CD14-positive monocyte (primary cell): ENCODE measurements at regions not wholly inside any gene's neighbourhood (a gene's known extent, or its start where the extent isn't known, plus 50 kb on each side); places are given as distances from the start of the nearest gene placed in this dataset.
"Not testable (repeated sequence)": the region's sequence is repeated elsewhere in the genome, so short reads cannot be mapped to it uniquely, and the experiment has no call there.

Experiments used
- DNase-seq, 3 donors: peaks; one replicate each; pipeline ENCODE4 v3.0.0-alpha.2; 2011 to 2022
- H2AFZ ChIP-seq: 2 replicates; pipeline ENCODE4 v1.6.0; 2012; ENCODE audit warnings: mild to moderate bottlenecking, low read depth, low read length, inconsistent platforms; ENCODE audit not compliant: insufficient read depth, poor library complexity, severe bottlenecking
- H3K27ac ChIP-seq, 2 donors: 1 replicate in 1 of 2; 2 replicates in 1 of 2; pipeline ENCODE4 v1.5.1; 2012 to 2013; ENCODE audit warnings: low read length in 2 of 2, control low read depth in 1 of 2, inconsistent platforms in 1 of 2, low read depth in 1 of 2, mild to moderate bottlenecking in 1 of 2
- H3K27me3 ChIP-seq, 2 donors: one replicate each; pipeline versions ENCODE4 v1.6.0 to v1.6.1; 2011 to 2013; ENCODE audit warnings: low read length in 2 of 2; ENCODE audit not compliant: control insufficient read depth in 2 of 2, insufficient read depth in 2 of 2
- H3K36me3 ChIP-seq, 2 donors: replicated peaks in 1 of 2; 1 replicate in 1 of 2; 2 replicates in 1 of 2; pipeline versions ENCODE4 v1.5.1 to v1.6.1; 2012 to 2013; ENCODE audit warnings: low read length in 2 of 2, control low read depth in 1 of 2, inconsistent platforms in 1 of 2, mild to moderate bottlenecking in 1 of 2; ENCODE audit not compliant: insufficient read depth in 2 of 2, control insufficient read depth in 1 of 2
- H3K4me1 ChIP-seq, 2 donors: 1 replicate in 1 of 2; 2 replicates in 1 of 2; pipeline versions ENCODE4 v1.5.1 to v1.6.1; 2012 to 2013; ENCODE audit warnings: low read length in 2 of 2, control low read depth in 1 of 2, inconsistent platforms in 1 of 2, mild to moderate bottlenecking in 1 of 2, moderate library complexity in 1 of 2; ENCODE audit not compliant: insufficient read depth in 2 of 2, control insufficient read depth in 1 of 2
- H3K4me2 ChIP-seq: replicated peaks from 2 replicates; pipeline ENCODE3; 2012; ENCODE audit warnings: low read length, moderate library complexity, mild to moderate bottlenecking; ENCODE audit not compliant: poor library complexity, severe bottlenecking; ENCODE audit errors: extremely low read depth
- H3K4me3 ChIP-seq, 3 experiments: fragments of 200-600 bp in 1 of 3; sonication (generic) in 1 of 3; replicated peaks in 1 of 3; 1 replicate in 2 of 3; 2 replicates in 1 of 3; pipeline ENCODE4 v1.5.1; 2011 to 2013; ENCODE audit warnings: low read length in 3 of 3, mild to moderate bottlenecking in 3 of 3, control low read depth in 2 of 3, low read depth in 2 of 3, inconsistent platforms in 1 of 3, moderate library complexity in 1 of 3
- H3K79me2 ChIP-seq: 2 replicates; pipeline ENCODE4 v1.6.0; 2012; ENCODE audit warnings: mild to moderate bottlenecking, control low read depth, inconsistent platforms, low read length, moderate library complexity; ENCODE audit not compliant: insufficient read depth
- H3K9ac ChIP-seq: 2 replicates; pipeline ENCODE4 v1.6.0; 2017; ENCODE audit warnings: low read length, mild to moderate bottlenecking; ENCODE audit not compliant: insufficient read depth, poor library complexity, severe bottlenecking
- H3K9me3 ChIP-seq, 2 donors: replicated peaks in 1 of 2; 1 replicate in 1 of 2; 2 replicates in 1 of 2; pipeline versions ENCODE4 v1.5.1 to v1.6.1; 2012 to 2013; ENCODE audit warnings: low read length in 2 of 2, control low read depth in 1 of 2; ENCODE audit not compliant: control insufficient read depth in 1 of 2, insufficient read depth in 1 of 2
- H4K20me1 ChIP-seq: 2 replicates; pipeline ENCODE4 v1.6.0; 2012; ENCODE audit warnings: mild to moderate bottlenecking, low read length, control low read depth, moderate library complexity; ENCODE audit not compliant: insufficient read depth
- H3K27ac Mint-ChIP-seq, 7 donors: one replicate each; pipeline ENCODE4 v1.8.0; 2020; ENCODE audit warnings: mild to moderate bottlenecking in 7 of 7, mixed read lengths in 7 of 7, moderate library complexity in 6 of 7, inconsistent platforms in 2 of 7
- H3K27me3 Mint-ChIP-seq, 3 donors: one replicate each; pipeline ENCODE4 v1.8.0; 2021 to 2022; ENCODE audit warnings: low read depth in 3 of 3, mild to moderate bottlenecking in 3 of 3, mixed read lengths in 3 of 3, moderate library complexity in 3 of 3, inconsistent platforms in 1 of 3
- H3K36me3 Mint-ChIP-seq, 2 donors: one replicate each; pipeline ENCODE4 v1.8.0; 2020; ENCODE audit warnings: mixed read lengths in 2 of 2, inconsistent platforms in 1 of 2, mild to moderate bottlenecking in 1 of 2
- H3K4me1 Mint-ChIP-seq: one replicate; pipeline ENCODE4 v1.8.0; 2020; ENCODE audit warnings: mild to moderate bottlenecking, mixed read lengths
- H3K4me3 Mint-ChIP-seq, 2 donors: one replicate each; pipeline ENCODE4 v1.8.0; 2020; ENCODE audit warnings: mild to moderate bottlenecking in 2 of 2, mixed read lengths in 2 of 2, moderate library complexity in 1 of 2
- H3K9me3 Mint-ChIP-seq, 7 donors: one replicate each; pipeline ENCODE4 v1.8.0; 2020 to 2022; ENCODE audit warnings: mixed read lengths in 7 of 7, mild to moderate bottlenecking in 6 of 7, moderate library complexity in 6 of 7, inconsistent platforms in 2 of 7
- WGBS: methylation state at CpG from one replicate; pipeline ENCODE4 v1.1.5; 2013; ENCODE audit warnings: missing lambda C conversion rate; ENCODE audit not compliant: insufficient coverage; 5-methylcytosine and 5-hydroxymethylcytosine counted together
- intact Hi-C, 2 donors: fragments of 100-400 bp; cut with micrococcal nuclease; formaldehyde crosslinking; loops; one replicate each; pipeline versions ENCODE4 v1.15.0 to v1.15.1; 2023

DNA sequence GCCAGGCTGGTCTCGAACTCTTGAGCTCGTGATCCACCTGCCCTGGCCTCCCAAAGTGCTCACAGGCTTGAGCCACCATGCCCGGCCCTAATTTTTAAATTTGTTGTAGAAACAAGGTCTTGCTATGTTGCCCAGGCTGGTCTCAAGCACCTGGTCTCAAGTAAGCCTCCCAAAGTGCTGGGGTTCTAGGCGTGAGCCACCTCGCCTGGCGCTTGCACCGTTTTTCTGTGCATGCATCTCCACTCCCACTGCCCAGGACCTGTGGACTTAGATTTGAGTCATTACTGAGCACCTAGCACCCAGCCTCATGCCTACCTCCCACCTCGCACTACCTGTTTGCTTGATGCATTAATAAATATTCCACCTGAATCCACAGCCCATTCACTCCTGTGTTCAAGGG is 1359.1 kb downstream of the CDH12 start:
- no CpG with 5 or more reads among the region's 8 CpGs for WGBS
- H3K27me3 Mint-ChIP-seq, H3K4me1 Mint-ChIP-seq: not testable (repeated sequence)

DNA sequence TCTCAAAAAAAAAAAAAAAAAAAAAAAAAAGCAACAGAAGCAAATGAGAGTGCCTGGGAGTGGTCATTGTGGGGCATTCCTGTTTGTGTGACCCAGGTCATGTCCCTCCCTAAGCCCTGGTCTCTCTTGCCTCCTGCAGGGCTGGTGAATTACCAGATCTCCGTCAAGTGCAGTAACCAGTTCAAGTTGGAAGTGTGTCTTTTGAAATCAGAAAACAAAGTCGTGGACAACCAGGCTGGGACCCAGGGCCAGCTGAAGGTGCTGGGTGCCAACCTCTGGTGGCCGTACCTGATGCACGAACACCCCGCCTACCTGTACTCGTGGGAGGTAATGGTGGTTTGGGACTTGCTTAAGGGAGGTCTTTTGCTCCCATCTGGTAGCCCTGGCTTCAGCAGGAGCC is 1362.0 kb downstream of the CDH12 start:
- H3K27me3 ChIP-seq, H3K4me3 ChIP-seq, H3K4me3 Mint-ChIP-seq, H3K4me1 Mint-ChIP-seq, H4K20me1 ChIP-seq, DNase-seq, H3K9me3 ChIP-seq, H3K36me3 ChIP-seq, H3K9me3 Mint-ChIP-seq, intact Hi-C loops, H3K27me3 Mint-ChIP-seq, H2AFZ ChIP-seq, H3K79me2 ChIP-seq, H3K27ac ChIP-seq, H3K4me1 ChIP-seq, H3K9ac ChIP-seq, H3K4me2 ChIP-seq: not testable (repeated sequence)
- Mint-ChIP-seq H3K36me3 (peaks cover 8 to 15% of the 10 kb centered on the region in 2 donors), H3K27ac (peak overlapping the region in 1 of 7 donors; percentile 33)
- WGBS: 89% methylated on average over 2 of the region's 6 CpGs

More for the DNA sequence above, 1359.1 kb downstream of the CDH12 start:
- H3K4me2 ChIP-seq, H3K27me3 ChIP-seq, DNase-seq, H3K9ac ChIP-seq, intact Hi-C loops, H3K9me3 ChIP-seq, H3K4me3 Mint-ChIP-seq, H3K79me2 ChIP-seq, H3K4me1 ChIP-seq, H4K20me1 ChIP-seq, H3K27ac ChIP-seq, H3K4me3 ChIP-seq, H3K36me3 ChIP-seq, H2AFZ ChIP-seq, H3K9me3 Mint-ChIP-seq: not testable (repeated sequence)
- peaks cover 15 to 25% of the 10 kb centered on the region in 2 donors for H3K36me3 Mint-ChIP-seq
- peak overlapping the region in 2 of 7 donors; percentile 1 to 66 for H3K27ac Mint-ChIP-seq

DNA sequence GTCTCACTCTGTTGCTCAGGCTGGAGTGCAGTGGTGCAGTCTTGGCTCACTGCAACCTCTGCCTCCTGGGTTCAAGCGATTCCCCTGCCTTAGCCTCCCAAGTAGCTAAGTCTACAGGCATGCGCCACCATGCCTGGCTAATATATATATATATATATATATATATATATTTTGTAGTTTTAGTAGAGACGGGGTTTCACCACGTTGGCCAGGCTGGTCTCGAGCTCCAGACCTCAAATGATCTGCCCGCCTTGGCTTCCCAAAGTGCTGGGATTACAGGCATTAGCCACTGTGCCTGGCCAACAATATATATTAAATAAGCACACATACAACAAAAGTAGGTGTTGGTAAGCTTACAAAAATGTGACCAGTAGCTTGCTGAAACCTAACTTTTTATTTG is 1364.3 kb downstream of the CDH12 start:
- DNase-seq: not testable (repeated sequence)

GRCh38 chr5:21485458-21486000 is 1367.6 kb downstream of the CDH12 start:
- Mint-ChIP-seq H3K36me3 (peaks cover 9 to 25% of the 10 kb centered on the region in 2 donors), H3K27ac (peak overlapping the region in 1 of 7 donors; percentile 33), H3K9me3 (peaks cover 4 to 21% (median 14%) of the 10 kb centered on the region in 7 donors)
- H3K79me2 ChIP-seq, H3K4me1 ChIP-seq, H4K20me1 ChIP-seq, intact Hi-C loops, H3K4me3 ChIP-seq, H3K27me3 Mint-ChIP-seq, H3K9ac ChIP-seq, H3K4me1 Mint-ChIP-seq, H3K36me3 ChIP-seq, H3K4me2 ChIP-seq, H2AFZ ChIP-seq, H3K4me3 Mint-ChIP-seq, H3K27ac ChIP-seq, H3K27me3 ChIP-seq: not testable (repeated sequence)
- DNase-seq: peak in 1 of 3 donors; percentile 15
- H3K9me3 ChIP-seq: peaks cover 0 to 16% of the 10 kb centered on the region in 2 donors
- 96% methylated on average over 4 of the region's 7 CpGs for WGBS

More for the DNA sequence above, 1364.3 kb downstream of the CDH12 start:
- WGBS: no CpG with 5 or more reads among the region's 6 CpGs
- H3K9me3 ChIP-seq, H3K9me3 Mint-ChIP-seq, H3K4me3 ChIP-seq, H3K36me3 ChIP-seq, H3K9ac ChIP-seq, H3K79me2 ChIP-seq, H3K27me3 Mint-ChIP-seq, H3K27ac Mint-ChIP-seq, H3K4me2 ChIP-seq, intact Hi-C loops, H3K4me1 Mint-ChIP-seq, H3K4me1 ChIP-seq, H2AFZ ChIP-seq, H3K4me3 Mint-ChIP-seq, H3K27me3 ChIP-seq, H3K27ac ChIP-seq, H4K20me1 ChIP-seq: not testable (repeated sequence)
- peaks cover 6 to 13% of the 10 kb centered on the region in 2 donors for H3K36me3 Mint-ChIP-seq
